OCI-LY1 (cell line): ENCODE measurements at regions not wholly inside any gene's neighbourhood (a gene's known extent, or its start where the extent isn't known, plus 50 kb on each side); places are given as distances from the start of the nearest gene placed in this dataset.

Experiments
- H2AFZ ChIP-seq: fragments of 200-600 bp; sonication (generic), shearing (Covaris generic); 2 replicates; pipeline ENCODE4 v1.6.0; 2014; ENCODE audit warnings: antibody characterized with exemption, mild to moderate bottlenecking, low read length
- H3F3A ChIP-seq: fragments of 200-600 bp; sonication (generic), shearing (Covaris generic); 2 replicates; pipeline ENCODE4 v1.6.0; 2014; ENCODE audit warnings: mild to moderate bottlenecking, antibody characterized with exemption, low read length, moderate library complexity; ENCODE audit not compliant: insufficient read depth
- H3K27ac ChIP-seq: fragments of 200-600 bp; sonication (generic); 2 replicates; pipeline ENCODE4 v1.5.1; 2014; ENCODE audit warnings: low read length, mixed run types, mild to moderate bottlenecking, low read depth; ENCODE audit not compliant: poor library complexity, severe bottlenecking
- H3K27me3 ChIP-seq: fragments of 200-600 bp; sonication (generic); 2 replicates; pipeline ENCODE4 v1.6.0; 2014; ENCODE audit warnings: antibody characterized with exemption, mild to moderate bottlenecking, low read length, moderate library complexity; ENCODE audit not compliant: insufficient read depth
- H3K36me3 ChIP-seq: fragments of 200-600 bp; sonication (generic); 2 replicates; pipeline ENCODE4 v1.6.1; 2014; ENCODE audit warnings: mild to moderate bottlenecking, antibody characterized with exemption, low read length, moderate library complexity, mixed read lengths; ENCODE audit not compliant: insufficient read depth
- H3K4me1 ChIP-seq: fragments of 200-600 bp; sonication (generic); 2 replicates; pipeline ENCODE4 v1.5.1; 2014; ENCODE audit warnings: mild to moderate bottlenecking, low read length, moderate library complexity; ENCODE audit not compliant: insufficient read depth, severe bottlenecking
- H3K4me2 ChIP-seq: fragments of 200-600 bp; sonication (generic), shearing (Covaris generic); 2 replicates; pipeline ENCODE4 v1.6.1; 2014; ENCODE audit warnings: low read length
- H3K4me3 ChIP-seq: fragments of 200-600 bp; sonication (generic); 2 replicates; pipeline ENCODE4 v1.5.1; 2014; ENCODE audit warnings: low read length, low read depth, mild to moderate bottlenecking, mixed read lengths; ENCODE audit not compliant: poor library complexity, severe bottlenecking
- H3K79me2 ChIP-seq: fragments of 200-600 bp; shearing (Covaris generic); 2 replicates; pipeline ENCODE4 v1.6.1; 2016; ENCODE audit warnings: mixed run types, low read length, mixed read lengths; ENCODE audit not compliant: insufficient read depth
- H3K9ac ChIP-seq: fragments of 200-600 bp; sonication (generic), shearing (Covaris generic); 2 replicates; pipeline ENCODE4 v1.6.1; 2014; ENCODE audit warnings: mild to moderate bottlenecking, low read length, mixed read lengths
- H3K9me2 ChIP-seq: fragments of 200-600 bp; sonication (generic), shearing (Covaris generic); 2 replicates; pipeline ENCODE4 v1.6.1; 2014; ENCODE audit warnings: low read depth, mild to moderate bottlenecking, low read length, mixed read lengths
- H3K9me3 ChIP-seq: fragments of 200-600 bp; shearing (Covaris generic); 2 replicates; pipeline ENCODE4 v1.6.1; 2014; ENCODE audit warnings: low read length, mixed read lengths
- H4K20me1 ChIP-seq: fragments of 200-600 bp; sonication (generic), shearing (Covaris generic); 2 replicates; pipeline ENCODE4 v1.6.0; 2016; ENCODE audit warnings: mild to moderate bottlenecking, low read length; ENCODE audit not compliant: insufficient read depth
- CTCF ChIP-seq: fragments of 200-600 bp; sonication (generic), shearing (Covaris generic); IDR thresholded peaks from 2 replicates; pipeline ENCODE4 v1.5.1; 2017; ENCODE audit warnings: mild to moderate bottlenecking, antibody characterized with exemption, low read length, moderate library complexity, mixed read lengths
- EZH2 ChIP-seq: fragments of 200-600 bp; sonication (generic), shearing (Covaris generic); IDR thresholded peaks from 2 replicates; pipeline ENCODE4 v1.8.0; 2017; ENCODE audit warnings: borderline replicate concordance, mixed run types, mild to moderate bottlenecking, antibody characterized with exemption, low read length, moderate library complexity, mixed read lengths

- no peaks in the 10 kb centered on the region for H3K36me3 ChIP-seq
- no peak overlapping the region for H3K4me3 ChIP-seq
- H3K9me3 ChIP-seq = no peaks in the 10 kb centered on the region
- H3K27me3 ChIP-seq = no peaks in the 10 kb centered on the region
- no peaks in the 10 kb centered on the region for H3F3A ChIP-seq
- no peaks in the 10 kb centered on the region for H3K4me1 ChIP-seq
- H2AFZ ChIP-seq = no peak overlapping the region
- no peaks in the 10 kb centered on the region for H3K79me2 ChIP-seq
- no peak overlapping the region for H3K4me2 ChIP-seq
- no peak for TF ChIP-seq EZH2
- TF ChIP-seq CTCF = no peak
- no peak overlapping the region for H3K9ac ChIP-seq
- H3K9me2 ChIP-seq = no peaks in the 10 kb centered on the region
- no peak overlapping the region for H3K27ac ChIP-seq
- H4K20me1 ChIP-seq = no peaks in the 10 kb centered on the region
These were observed 1164.5 kb downstream of the CDH12 start for GRCh38 chr5:21688655-21689054.

DNA sequence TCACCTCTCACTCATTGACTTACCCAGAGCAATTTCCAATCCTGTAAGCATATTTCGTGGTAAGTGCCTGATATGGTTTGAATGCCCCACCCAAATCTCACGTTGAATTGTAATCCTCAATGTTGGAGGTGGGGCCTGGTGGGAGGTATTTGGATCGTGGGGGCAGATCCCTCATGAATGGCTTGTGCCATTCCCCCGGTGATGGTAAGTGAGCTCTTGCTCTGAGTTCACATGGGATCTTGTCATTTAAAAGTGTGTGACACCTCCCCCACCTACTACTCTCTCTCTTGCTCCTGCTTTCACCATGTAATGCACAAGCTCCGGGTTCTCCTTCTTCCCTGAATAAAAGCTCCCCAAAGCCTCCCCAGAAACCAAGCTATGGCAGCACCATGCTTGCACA, 1165.5 kb downstream of the CDH12 start:
- no peaks in the 10 kb centered on the region for H3K4me1 ChIP-seq
- H2AFZ ChIP-seq = no peak overlapping the region
- H3K9me3 ChIP-seq = no peaks in the 10 kb centered on the region
- H3K9ac ChIP-seq = no peak overlapping the region
- no peak for TF ChIP-seq EZH2
- no peak for TF ChIP-seq CTCF
- H3K4me2 ChIP-seq = no peak overlapping the region
- H3K27ac ChIP-seq = no peak overlapping the region
- H4K20me1 ChIP-seq = no peaks in the 10 kb centered on the region
- H3K36me3 ChIP-seq = no peaks in the 10 kb centered on the region
- no peak overlapping the region for H3K4me3 ChIP-seq
- H3F3A ChIP-seq = no peaks in the 10 kb centered on the region
- H3K79me2 ChIP-seq = no peaks in the 10 kb centered on the region
- no peaks in the 10 kb centered on the region for H3K27me3 ChIP-seq
- H3K9me2 ChIP-seq = no peaks in the 10 kb centered on the region

GRCh38 chr5:21686706-21687105, 1166.4 kb downstream of the CDH12 start:
- Histone ChIP-seq H3K27me3 (no peaks in the 10 kb centered on the region), H3K27ac (no peak overlapping the region), H3K4me3 (no peak overlapping the region), H3K4me1 (no peaks in the 10 kb centered on the region), H3F3A (no peaks in the 10 kb centered on the region), H3K9me3 (no peaks in the 10 kb centered on the region), H4K20me1 (no peaks in the 10 kb centered on the region), H3K36me3 (no peaks in the 10 kb centered on the region), H3K9ac (no peak overlapping the region), H3K4me2 (no peak overlapping the region), H3K9me2 (no peaks in the 10 kb centered on the region), H2AFZ (no peak overlapping the region), H3K79me2 (no peaks in the 10 kb centered on the region)
- TF ChIP-seq EZH2 (no peak), CTCF (no peak)
